Thoracic aorta (tissue), 2 donors: ENCODE measurements at regions not wholly inside any gene's neighbourhood (a gene's known extent, or its start where the extent isn't known, plus 50 kb on each side); places are given as distances from the start of the nearest gene placed in this dataset.

ENCODE experiments used
- ATAC-seq: fragments of 150-250 bp; one replicate; pipeline ENCODE4 v1.8.0; 2017; ENCODE audit warnings: low read depth; ENCODE audit not compliant: insufficient number of reproducible peaks, low FRiP score
- DNase-seq: peaks from one replicate; pipeline ENCODE4 v3.0.0-alpha.2; 2020; ENCODE audit warnings: low spot score
- H3K27ac ChIP-seq, 2 donors: fragments of 200-600 bp; sonication (generic); 1 replicate in 1 of 2; 2 replicates in 1 of 2; pipeline ENCODE4 v1.5.1; 2016; ENCODE audit warnings: mild to moderate bottlenecking in 2 of 2, moderate library complexity in 2 of 2
- H3K27me3 ChIP-seq: fragments of 200-600 bp; sonication (generic); replicated peaks from 2 replicates; pipeline ENCODE4 v1.6.0; 2016; ENCODE audit warnings: mild to moderate bottlenecking; ENCODE audit not compliant: insufficient read depth
- H3K36me3 ChIP-seq: fragments of 200-600 bp; sonication (generic); one replicate; pipeline ENCODE4 v1.5.1; 2016
- H3K4me1 ChIP-seq, 2 donors: fragments of 200-600 bp; sonication (generic); 1 replicate in 1 of 2; 2 replicates in 1 of 2; pipeline versions ENCODE4 v1.5.1 to v1.6.0; 2016; ENCODE audit warnings: low read depth in 2 of 2, mild to moderate bottlenecking in 1 of 2; ENCODE audit not compliant: control insufficient read depth in 1 of 2
- H3K4me3 ChIP-seq: fragments of 200-600 bp; sonication (generic); 2 replicates; pipeline ENCODE4 v1.5.1; 2016; ENCODE audit warnings: mild to moderate bottlenecking
- H3K9me3 ChIP-seq: fragments of 200-600 bp; sonication (generic); 2 replicates; pipeline ENCODE4 v1.5.1; 2016
- CTCF ChIP-seq: fragments of 200-600 bp; sonication (generic); IDR thresholded peaks from one replicate; pipeline ENCODE4 v1.5.1; 2019; ENCODE audit warnings: antibody characterized with exemption

- Histone ChIP-seq H3K36me3 (no peaks in the 10 kb centered on the region), H3K4me1 (no peaks in the 10 kb centered on the region), H3K27ac (no peak overlapping the region), H3K4me3 (no peak overlapping the region), H3K9me3 (no peaks in the 10 kb centered on the region), H3K27me3 (no peaks in the 10 kb centered on the region)
- TF ChIP-seq CTCF = no peak
- no peak for ATAC-seq
- no peak for DNase-seq
Measured at GRCh38 chr4:137627739-137628460, 95.6 kb upstream of the PCDH18 start.

DNA sequence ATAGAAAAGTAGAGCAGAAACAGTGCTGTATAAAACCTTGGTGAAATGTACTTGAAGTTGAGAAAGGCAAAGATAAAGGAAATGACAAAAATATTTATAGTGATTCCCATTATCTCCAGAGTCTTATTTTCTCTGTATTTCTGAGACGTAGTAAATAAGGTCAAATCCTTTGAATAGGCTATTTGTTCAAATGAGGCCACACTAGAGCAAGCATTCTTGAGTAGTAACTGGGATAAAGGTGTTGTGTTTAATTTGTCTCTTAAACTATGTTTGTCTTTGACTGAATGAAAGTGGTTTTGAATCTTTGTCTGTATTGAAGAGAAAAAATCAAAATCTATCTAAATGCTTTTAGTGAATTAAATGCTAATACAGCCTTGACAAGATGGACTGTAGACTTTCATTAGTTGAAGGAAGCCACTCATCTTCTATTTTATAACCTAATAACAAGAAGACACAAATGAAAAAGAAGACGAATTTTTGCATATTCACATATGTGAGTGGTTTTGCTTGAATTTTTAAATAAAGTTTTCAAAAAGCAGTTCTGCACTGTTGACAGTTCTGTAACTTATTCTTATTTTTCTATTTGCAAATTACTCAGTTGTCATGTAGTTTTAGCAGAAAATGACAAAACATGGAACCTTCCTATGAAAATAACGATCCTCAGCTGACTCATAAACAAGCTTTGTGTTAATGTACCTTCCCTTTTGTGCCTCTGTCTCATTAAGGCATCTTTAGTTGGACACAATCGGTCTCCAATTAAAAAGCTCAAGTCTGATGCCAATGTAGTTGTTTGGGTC is 94.8 kb upstream of the PCDH18 start:
- no peak overlapping the region for H3K27ac ChIP-seq
- DNase-seq (no peak), ATAC-seq (no peak)
- H3K9me3 ChIP-seq = no peaks in the 10 kb centered on the region
- no peaks in the 10 kb centered on the region for H3K4me1 ChIP-seq
- no peaks in the 10 kb centered on the region for H3K36me3 ChIP-seq
- TF ChIP-seq CTCF = no peak
- H3K4me3 ChIP-seq = no peak overlapping the region
- no peaks in the 10 kb centered on the region for H3K27me3 ChIP-seq

- Histone ChIP-seq H3K4me1 (no peaks in the 10 kb centered on the region), H3K4me3 (no peak overlapping the region), H3K36me3 (no peaks in the 10 kb centered on the region), H3K27me3 (no peaks in the 10 kb centered on the region), H3K27ac (no peak overlapping the region), H3K9me3 (no peaks in the 10 kb centered on the region)
- DNase-seq (no peak), ATAC-seq (no peak)
- no peak for TF ChIP-seq CTCF
Measured at GRCh38 chr4:137623013-137623412, 90.7 kb upstream of the PCDH18 start.

- Histone ChIP-seq H3K4me3 (no peak overlapping the region), H3K4me1 (no peaks in the 10 kb centered on the region), H3K27me3 (no peaks in the 10 kb centered on the region), H3K27ac (no peak overlapping the region), H3K9me3 (no peaks in the 10 kb centered on the region), H3K36me3 (no peaks in the 10 kb centered on the region)
- DNase-seq (no peak), ATAC-seq (no peak)
- TF ChIP-seq CTCF = no peak
Measured at GRCh38 chr4:137621056-137621455, 88.8 kb upstream of the PCDH18 start.

- no peak for DNase-seq
- Histone ChIP-seq H3K9me3 (no peaks in the 10 kb centered on the region), H3K4me3 (no peak overlapping the region), H3K36me3 (no peaks in the 10 kb centered on the region), H3K27me3 (no peaks in the 10 kb centered on the region), H3K27ac (no peak overlapping the region), H3K4me1 (peaks cover 0 to 10% of the 10 kb centered on the region in 2 donors)
- no peak for TF ChIP-seq CTCF
- no peak for ATAC-seq
Measured at GRCh38 chr4:137614491-137614890, 82.2 kb upstream of the PCDH18 start.
